Inflammatory macrophage treated with lipopolysaccharide for 1 hour (primary cell): ENCODE measurements at regions not wholly inside any gene's neighbourhood (a gene's known extent, or its start where the extent isn't known, plus 50 kb on each side); places are given as distances from the start of the nearest gene placed in this dataset.
"Not testable (repeated sequence)": the region's sequence is repeated elsewhere in the genome, so short reads cannot be mapped to it uniquely, and the experiment has no call there.

ENCODE experiments used
- DNase-seq, 2 donors: peaks; one replicate each; pipeline ENCODE4 v3.0.0-alpha.2; 2020 to 2022

DNA sequence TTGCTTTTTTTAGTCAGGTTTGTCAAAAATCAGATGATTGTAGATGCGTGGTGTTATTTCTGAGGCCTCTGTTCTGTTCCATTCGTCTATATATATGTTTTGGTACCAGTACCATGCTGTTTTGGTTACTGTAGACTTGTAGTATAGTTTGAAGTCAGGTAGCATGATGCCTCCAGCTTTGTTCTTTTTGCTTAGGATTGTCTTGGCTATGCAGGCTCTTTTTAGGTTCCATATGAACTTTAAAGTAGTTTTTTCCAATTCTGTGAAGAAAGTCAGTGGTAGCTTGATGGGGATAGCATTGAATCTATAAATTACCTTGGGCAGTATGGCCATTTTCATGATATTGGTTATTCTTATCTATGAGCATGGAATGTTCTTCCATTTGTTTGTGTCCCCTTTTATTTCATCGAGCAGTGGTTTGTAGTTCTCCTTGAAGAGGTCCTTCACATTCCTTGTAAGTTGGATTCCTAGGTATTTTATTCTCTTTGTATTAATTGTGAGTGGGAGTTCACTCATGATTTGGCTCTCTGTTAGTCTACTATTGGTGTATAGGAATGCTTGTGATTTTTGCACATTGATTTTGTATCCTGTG is 70.1 kb upstream of the TOP3B start:
- not testable (repeated sequence) for DNase-seq

DNA sequence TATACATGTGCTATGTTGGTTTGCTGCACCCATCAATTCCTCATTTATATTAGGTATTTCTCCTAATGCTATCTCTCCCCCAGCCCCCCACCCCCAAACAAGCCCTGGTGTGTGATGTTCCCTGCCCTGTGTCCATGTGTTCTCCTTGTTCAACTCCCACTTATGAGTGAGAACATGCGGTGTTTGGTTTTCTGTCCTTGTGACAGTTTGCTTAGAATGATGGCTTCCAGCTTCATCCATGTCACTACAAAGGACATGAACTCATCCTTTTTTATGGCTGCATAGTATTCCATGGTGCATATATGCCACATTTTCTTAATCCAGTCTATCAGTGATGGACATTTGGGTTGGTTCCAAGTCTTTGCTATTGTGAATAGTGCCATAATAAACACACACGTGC is 68.4 kb upstream of the TOP3B start:
- DNase-seq = not testable (repeated sequence)

DNA sequence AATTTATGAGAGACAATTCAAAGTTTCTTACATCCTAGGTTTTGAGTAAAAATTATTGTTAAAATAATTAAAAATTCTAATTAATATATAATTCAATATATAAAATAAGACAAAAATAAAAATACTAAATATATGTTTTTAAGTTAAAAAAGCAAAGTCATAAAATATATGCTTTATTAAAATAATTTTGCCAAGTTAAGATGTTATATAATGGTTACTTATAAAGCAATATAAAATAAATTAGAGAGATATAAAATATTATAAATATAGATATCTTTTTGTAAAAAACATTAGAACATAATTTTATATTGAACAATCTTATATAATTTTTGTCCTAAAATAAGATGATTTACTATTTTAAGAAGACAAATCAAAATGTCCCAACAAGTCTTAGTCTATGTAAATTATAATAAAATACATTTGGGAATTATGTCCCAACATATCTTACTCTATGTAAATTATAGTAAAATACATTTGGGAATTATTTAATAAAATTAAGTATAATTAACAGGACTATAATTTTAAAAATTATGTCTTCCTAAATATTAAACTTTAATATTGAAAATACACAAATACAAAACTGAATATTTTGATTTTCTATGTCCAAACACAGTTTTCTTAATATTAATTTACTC is 67.7 kb upstream of the TOP3B start:
- DNase-seq = no peak

DNA sequence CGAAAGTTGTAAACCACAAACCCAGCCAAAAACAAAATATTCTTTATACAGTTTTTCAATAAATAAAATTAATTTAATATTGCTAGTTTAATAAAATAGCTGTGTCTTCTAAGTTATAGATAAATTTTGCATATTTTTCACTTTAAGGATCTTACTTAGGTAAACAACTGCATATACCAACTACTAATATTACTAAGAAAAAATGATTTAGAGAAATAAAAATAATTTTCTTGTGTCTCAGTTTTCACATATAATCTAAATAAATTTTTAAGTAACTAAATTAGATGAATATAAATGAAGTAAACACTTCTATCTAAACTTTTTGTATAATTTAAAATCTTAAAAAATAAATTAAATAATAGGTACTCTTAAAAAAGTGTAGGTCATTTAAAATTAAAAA is 67.1 kb upstream of the TOP3B start:
- no peak for DNase-seq

DNA sequence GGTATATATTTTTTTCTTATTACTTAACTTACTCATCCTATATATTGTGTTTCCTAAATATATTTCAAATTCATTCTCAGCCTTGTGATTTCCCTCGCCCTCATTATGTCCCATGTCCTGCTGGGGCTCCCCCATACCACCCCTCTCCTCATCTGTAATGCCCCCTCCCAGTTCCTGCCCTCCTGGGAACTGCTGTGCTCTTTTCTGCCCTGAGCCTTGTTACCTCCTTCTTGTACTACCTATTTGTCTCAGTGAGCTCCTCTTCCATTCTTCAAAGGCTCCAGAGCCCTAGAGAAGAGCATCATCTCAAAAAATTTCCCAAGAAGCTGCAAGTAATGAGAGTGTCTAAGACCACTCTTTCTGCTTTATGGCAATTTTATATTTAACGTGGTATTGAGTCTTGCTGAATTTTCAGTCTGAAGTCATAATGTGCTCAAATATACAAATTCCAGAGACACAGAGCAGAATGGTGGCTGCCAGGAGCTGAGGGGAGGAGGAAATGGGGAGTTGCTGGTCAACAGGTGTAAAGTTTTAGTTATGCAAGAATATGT is 66.5 kb upstream of the TOP3B start:
- DNase-seq = no peak

DNA sequence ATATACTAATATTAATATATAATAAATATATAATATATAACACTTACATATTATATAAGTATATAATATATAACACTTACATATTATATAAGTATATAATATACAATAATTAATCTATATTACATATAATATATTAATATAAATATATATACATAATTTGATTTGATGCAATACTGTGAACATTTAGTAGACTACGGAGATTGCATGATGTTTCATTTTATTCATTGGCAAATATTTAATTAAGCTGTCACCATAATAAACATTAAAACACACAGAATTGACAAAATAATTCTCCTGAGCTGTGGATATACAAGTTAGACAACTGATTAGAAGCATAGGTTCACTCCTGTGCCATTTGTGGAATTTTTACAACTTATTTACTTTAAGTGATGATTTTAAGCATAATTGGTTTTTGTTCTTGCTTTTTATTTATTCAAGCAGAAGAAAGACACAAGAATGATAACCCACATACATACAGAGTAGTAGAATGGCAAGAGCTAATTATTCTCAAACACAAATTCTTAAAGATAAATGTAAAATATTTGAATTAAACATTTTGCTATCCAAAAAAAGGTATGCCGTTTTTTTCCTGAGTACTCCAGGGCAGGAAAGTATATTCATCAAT is 65.8 kb upstream of the TOP3B start:
- no peak for DNase-seq

DNA sequence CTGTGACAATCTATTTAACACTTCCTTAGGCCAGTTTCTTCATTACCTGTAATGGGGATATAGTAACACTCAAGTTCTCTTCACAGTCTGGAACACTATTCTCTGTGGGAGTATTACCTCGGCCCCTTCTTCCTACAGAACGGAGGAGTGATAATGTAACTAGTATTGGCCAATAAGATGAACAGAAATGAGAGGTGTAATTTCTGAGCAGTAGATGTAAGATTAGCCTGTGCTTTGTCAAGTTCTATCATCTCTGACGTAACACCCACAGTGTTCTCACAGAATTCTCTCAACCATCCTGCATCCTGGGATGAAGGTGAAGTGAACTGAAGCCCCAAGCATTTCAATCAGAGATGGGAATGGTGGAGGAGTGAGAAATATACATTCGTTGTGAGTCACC is 65.2 kb upstream of the TOP3B start:
- DNase-seq = no peak

DNA sequence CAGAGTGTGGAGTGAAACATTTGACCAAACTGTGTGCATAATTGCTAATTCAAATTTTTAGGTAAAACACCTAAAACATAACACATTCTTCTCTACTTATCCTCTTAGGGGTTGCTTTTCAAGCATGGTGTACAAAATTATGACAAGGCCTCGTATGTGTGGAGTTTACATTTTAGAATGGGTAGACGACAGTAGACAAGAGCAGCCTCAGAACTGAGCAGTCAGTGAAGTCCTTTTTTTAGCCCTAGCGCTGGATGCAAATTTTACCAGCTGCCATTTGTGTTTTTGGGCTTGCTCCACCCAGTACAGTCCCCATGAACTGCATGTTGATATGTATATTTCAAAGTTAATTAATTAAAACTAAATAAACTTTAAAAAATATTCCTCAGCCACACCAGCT is 64.7 kb upstream of the TOP3B start:
- DNase-seq = no peak

DNA sequence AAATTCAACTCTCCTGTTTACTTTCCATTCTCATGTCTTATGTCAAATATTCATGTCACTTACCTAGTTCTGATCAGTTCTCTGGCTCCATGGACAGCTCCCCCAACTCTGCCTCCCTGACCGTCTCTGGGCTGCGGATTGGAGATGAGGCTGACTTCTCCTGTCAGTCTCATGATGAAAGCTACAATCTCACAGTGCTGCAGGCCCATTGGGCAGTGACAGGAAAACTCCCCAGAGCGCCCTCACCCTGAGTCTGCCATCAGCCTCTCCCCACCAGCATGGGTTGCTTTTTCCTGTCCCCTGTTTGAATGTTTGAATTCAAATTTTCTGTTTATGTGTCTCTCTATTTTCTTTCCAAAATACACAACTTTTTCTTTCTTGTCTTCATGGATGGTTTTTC is 63.8 kb upstream of the TOP3B start:
- DNase-seq = no peak

DNA sequence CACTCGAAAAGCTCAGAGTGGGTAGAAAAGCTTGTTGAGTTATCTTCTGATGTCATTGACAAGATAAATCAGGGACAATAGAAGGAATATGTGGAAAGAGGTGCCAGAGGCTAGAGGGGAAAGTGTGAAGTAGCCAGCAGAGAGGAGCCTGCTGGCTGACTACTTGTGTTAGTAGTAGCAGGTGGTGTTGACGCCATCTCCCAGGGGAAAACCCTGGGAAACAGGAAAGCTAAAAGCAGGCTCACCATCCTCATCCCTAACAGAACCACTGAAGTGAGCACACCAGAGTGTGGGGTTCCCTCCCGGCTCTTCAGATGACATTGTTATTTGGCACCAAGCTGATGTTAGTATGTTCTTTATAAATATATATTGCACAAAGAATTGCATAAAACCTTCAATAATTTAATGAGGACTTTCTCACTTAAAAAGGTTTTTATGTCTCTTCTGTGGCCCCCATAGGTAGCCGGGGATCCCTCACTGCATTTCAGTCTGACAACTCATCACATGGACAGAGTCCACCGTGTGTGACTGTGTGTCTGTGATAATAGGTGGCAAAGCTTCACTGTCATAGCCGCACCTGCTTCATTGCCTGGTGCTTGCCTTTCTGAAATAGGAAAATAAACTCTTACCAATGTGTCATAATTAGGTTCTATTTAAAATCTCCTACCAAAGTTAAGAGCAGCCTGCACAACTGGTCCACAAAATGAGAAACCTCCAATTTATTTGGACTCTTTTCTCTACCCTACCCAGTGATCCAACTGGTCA is 63.2 kb upstream of the TOP3B start:
- DNase-seq = no peak

DNA sequence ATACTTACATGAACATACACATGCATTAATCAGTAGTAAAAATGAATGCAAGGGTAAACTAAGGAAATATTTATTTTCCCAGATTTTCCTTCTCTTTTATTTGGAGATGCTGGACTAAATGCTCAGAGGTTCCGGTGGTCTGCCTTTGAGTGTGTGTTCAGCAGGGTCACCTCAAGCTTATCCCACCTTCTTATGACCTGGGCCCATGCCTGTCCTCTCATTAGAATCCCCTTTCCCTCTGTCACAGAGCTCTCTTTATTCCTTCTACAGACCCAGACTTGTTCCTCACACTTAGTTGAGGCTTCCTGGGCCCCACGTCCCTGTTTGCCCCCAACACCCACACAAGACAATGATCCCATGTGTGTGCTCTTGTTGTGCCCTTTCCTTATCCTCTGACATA is 61.6 kb upstream of the TOP3B start:
- DNase-seq = no peak

DNA sequence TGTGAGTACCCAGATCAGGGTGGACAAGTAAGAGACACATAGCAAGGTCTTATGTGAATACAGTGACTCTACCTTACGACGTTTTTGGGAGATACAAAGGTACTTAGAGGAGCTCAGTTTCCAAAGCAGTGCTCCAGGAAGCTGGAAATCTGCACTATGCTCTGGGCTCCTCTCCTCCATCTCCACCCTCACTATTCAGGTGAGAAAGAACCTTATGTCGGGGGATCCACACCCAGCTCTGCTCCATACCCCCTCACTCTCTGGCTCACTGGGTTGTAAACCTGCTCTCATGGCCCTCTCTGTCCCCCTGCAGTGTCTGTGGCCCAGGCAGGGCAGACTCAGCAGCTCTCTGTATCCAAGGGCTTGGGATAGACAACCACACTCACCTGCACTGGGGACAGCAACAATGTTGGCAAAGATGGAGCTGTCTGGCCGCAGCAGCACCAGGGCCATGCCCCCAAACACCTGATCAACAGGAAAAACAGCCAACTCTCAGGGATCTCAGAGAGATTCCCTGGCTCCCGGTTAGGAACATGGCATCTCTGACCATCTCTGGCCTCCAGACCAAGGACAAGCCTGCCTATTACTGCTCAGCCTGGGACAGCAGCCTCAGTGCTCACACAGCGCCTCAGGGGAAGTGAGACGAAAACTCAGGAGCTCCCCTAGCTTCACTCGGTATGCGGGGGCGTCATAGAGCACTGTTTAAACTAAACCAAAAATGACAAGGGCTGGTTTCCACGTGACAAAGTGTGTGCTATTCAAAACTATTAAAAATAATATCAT is 60.9 kb upstream of the TOP3B start:
- DNase-seq = no peak

DNA sequence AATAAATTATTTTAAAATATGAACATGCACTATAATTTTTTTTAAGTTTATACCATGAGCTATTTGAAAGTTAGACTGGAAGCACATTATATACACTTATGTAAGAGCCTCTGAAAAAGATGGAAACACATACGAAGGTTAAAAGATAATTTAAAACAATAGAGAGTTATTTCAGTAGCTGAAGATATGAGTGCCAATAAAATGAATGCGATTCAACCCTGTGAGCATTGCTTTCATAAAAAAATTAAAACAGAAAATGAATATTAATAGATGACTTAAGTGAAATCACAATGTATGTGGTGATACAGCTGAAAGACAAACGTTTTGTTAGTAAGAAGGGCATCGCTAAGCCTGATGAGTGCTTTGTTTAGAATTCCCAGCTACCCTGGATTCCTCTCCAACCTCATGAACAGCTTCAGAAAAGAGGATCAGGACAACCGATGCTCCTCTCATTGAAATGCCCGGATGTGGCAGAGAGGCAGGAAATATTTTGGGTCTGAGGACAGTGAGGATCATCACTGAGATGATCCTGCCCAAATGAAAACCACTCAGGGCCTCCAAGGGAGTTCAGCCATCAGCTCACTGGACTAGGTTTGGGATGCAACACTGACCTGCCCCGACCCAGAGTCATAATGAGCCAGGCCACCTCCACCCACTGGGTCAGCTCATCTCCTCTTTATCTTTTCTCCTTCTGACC is 60.2 kb upstream of the TOP3B start:
- no peak for DNase-seq

DNA sequence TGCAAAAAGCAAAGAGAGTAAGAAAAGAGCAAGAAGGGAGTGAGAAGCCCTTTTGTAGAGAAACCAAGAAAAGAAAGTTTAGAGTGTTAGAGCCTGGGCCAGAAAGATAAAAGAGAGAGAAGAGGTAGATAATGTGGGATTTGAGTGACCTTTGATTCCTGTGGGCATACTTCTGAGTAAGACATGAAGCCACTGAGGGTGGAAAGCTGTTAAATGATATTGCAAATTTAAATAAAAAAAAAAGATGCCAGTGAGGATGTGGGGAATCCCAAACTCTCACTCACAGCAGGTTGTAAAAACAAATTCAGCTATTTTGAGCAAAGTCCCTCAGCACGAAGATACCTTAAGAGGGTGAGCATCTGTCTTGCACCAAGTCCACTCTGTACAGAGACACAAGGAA is 59.4 kb upstream of the TOP3B start:
- DNase-seq = no peak

DNA sequence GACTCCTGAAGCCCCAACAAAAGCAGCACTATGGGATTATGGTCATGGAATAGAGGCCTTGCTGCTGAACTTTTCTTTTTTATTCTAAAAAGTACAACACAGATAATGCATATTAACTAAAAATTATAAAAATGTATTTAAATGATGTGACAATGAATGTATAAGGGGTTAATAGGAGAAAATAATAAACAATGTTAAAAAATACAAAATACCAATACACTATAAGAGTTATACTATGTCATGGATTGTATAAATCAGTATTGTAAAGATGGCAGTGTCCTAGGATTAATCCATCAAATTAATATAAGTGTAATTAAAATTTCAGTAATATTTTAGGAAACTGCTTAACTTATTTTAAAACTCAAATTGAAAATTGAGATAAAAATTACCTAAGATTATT is 58.3 kb upstream of the TOP3B start:
- no peak for DNase-seq

DNA sequence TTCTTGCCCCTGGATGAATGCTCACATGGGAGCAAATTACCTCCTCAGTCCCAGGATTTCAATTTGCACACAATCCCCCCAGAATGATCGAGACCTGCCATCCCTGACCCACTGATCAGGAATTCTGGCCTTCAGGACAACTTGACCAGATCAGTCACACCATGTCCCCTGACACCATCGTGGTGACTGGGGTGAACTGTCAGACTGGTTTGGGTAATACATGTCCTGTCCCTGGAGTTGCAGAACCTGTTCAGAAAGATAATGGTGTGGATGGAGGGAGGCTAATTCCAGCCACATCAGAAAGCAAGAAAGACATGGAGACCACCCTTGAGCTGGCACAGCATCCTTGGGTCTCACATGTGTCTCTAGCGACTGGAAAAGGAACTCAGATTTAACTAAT is 57.9 kb upstream of the TOP3B start:
- no peak for DNase-seq

DNA sequence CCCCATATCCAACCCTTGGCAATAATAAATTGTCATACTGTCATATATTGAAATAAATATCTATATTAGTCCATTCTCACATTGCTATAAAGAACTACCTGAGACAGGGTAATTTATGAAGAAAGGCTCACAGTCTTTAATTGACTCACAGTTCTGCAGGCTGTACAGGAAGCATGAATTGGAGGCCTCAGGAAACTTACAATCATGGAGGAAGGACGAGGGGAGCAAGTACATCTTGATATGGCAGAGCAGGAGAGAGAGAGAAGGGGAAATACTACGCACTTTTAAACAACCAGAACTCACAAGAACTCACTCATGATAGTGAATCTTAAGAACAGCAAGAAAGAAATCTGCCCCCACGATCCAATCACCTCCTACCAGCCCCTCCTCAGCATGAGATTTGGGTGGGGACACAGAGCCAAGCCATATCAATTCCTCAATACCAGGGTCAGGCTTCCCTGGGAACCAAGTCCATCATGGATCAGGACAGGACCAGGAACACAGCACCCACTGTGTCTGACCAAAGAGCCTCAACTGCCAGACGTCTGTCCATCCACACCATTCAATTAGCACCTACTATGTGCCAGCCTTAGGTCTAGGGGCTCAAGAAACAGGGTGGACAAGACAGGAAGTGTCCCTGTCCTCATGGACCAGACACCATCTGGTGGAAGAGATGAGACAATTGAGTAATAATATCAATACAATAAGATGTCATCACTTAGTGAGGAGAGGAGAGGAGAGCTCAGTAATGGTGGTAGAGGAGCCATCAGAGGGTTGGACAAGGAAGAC is 56.9 kb upstream of the TOP3B start:
- no peak for DNase-seq

DNA sequence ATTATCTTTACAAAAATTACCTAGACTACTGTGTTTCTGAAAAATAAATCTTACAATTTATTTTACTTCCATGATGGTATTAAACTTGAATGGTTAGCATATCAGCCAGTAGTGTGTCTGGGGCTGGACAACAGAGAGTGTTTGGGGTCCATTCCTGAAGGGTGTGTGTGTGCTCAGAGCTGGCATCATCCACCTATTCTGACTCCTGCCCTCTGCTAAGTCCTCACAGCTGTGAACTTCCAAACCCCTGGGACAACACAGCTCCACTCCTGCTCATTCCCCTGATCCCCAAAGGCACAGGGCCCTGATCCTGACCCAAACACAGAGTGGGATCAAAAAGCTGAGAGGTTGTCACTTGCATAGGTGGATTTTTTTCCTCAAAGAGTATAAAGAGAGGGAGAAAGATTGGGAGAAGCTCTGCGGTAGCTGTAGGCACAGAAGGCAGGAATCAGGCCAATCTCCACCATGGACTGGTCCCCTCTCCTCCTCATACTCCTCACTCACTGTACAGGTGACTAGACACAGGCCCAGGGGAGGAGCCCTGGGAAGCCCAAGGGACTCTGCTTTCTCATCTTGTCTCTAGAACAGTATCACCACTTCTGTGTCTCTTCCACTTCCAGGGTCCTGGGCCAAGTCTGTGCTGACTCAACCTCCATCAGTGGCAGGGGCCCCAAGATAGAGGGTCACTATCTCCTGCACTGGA is 55.7 kb upstream of the TOP3B start:
- no peak for DNase-seq

DNA sequence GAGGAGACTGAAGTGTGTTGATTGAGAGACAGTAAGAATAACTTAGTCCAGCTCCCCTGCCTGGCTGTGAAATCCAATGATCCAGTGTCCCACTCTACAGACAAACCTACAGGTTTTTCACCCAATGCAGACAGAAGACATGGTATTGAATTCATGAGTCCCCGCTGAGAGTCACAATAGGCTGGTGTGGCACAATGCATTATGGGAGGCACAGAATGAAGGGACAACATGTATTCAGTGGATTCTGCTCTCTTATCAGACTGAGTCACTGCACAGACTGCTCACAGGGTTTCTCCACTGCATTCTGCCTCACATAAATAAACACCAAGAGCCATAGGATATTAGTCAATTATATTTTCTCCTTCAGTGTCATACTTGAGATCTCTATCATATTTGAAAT is 55.2 kb upstream of the TOP3B start:
- no peak for DNase-seq

DNA sequence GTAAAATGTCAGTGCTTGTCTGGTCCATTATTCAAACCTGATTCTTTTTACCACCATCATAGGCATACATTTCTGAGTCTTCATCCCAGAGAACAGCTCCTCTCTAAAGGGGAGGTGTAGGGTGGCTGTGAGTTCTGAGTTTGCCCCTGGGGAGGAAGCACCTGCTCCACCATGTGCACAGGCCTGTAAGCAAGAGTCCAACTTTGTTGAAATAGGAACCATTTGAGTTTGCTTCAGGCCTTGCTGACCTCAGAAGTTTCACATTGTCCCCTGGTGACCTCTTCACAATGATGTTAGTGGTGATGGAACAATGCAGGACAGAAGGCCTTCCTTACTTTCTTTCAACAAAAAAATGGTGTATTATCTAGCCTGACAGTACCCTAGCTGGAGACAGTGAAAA is 54.6 kb upstream of the TOP3B start:
- no peak for DNase-seq

DNA sequence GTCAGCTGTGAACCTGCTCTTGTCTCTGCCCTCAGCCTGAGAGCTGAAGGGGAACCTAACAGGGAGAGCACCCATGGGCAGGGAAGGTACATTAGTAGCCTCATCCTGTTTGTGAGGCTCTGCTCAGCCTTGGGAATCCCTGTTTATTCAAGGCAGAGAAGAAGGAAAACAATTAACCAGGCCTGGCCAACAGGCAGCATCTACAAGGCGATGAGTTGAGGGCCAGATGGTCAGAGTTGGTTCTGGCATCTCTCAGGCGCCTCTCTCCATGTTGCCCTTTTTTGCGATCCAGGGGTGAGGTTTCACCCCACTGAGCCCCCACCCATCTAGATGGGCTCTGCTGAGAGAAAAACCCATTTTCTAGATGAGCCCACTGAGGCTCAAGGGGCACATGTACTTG is 54.0 kb upstream of the TOP3B start:
- no peak for DNase-seq
